PC-3 (cell line): ENCODE measurements at regions not wholly inside any gene's neighbourhood (a gene's known extent, or its start where the extent isn't known, plus 50 kb on each side); places are given as distances from the start of the nearest gene placed in this dataset.

Experiments
- ATAC-seq: fragments of 200-7000 bp; cut with Tn5 transposase; 2 replicates; pipeline ENCODE4 v1.9.1; 2020; ENCODE audit warnings: mild to moderate bottlenecking, moderate library complexity
- BruUV-seq: library from RNA; stranded (reverse); fragments of 400-500 nt; replicated peaks from 2 replicates; lab custom pipeline; 2021; lab: Mats Ljungman, UMichigan
- CTCF ChIA-PET: fragments of 300-600 bp; sonication (Branson Sonifier 250); formaldehyde crosslinking; loops from one replicate; lab custom pipeline; 2022; ENCODE audit warnings: antibody characterized with exemption; lab: Charles Lee
- POLR2A ChIA-PET: fragments of 300-600 bp; sonication (Branson Sonifier 250); formaldehyde crosslinking; loops from one replicate; lab custom pipeline; 2022; ENCODE audit warnings: antibody characterized with exemption; ENCODE audit not compliant: unreplicated experiment; lab: Charles Lee
- DNase-seq: peaks from one replicate; pipeline ENCODE4 v3.0.0-alpha.2; 2015
- H2AFZ ChIP-seq: fragments of 300-600 bp; sonication (generic); 2 replicates; pipeline ENCODE4 v1.6.0; 2016; ENCODE audit warnings: antibody characterized with exemption, low read length
- H3F3A ChIP-seq: fragments of 300-600 bp; sonication (generic); one replicate; pipeline ENCODE4 v1.6.0; 2017; ENCODE audit warnings: antibody characterized with exemption, low read length, control low read depth, mild to moderate bottlenecking; ENCODE audit not compliant: unreplicated experiment
- H3K27ac ChIP-seq: fragments of 300-600 bp; sonication (generic); 2 replicates; pipeline ENCODE4 v1.5.1; 2016; ENCODE audit warnings: mild to moderate bottlenecking, low read length
- H3K27me3 ChIP-seq: fragments of 300-600 bp; sonication (generic); 2 replicates; pipeline ENCODE4 v1.6.1; 2016; ENCODE audit warnings: low read length, mixed read lengths
- H3K36me3 ChIP-seq: fragments of 300-600 bp; sonication (generic); 2 replicates; pipeline ENCODE4 v1.6.1; 2016; ENCODE audit warnings: low read depth, mixed run types, low read length, mixed read lengths
- H3K4me1 ChIP-seq: fragments of 300-600 bp; sonication (generic); 2 replicates; pipeline ENCODE4 v1.5.1; 2016; ENCODE audit warnings: low read length; ENCODE audit not compliant: insufficient read depth
- H3K4me2 ChIP-seq: fragments of 300-600 bp; sonication (generic); 2 replicates; pipeline ENCODE4 v1.6.0; 2016; ENCODE audit warnings: low read length
- H3K4me3 ChIP-seq: fragments of 300-600 bp; sonication (generic); 2 replicates; pipeline ENCODE4 v1.5.1; 2016; ENCODE audit warnings: mild to moderate bottlenecking, low read length, mixed read lengths
- H3K79me2 ChIP-seq: fragments of 300-600 bp; sonication (generic); 2 replicates; pipeline ENCODE4 v1.6.1; 2017; ENCODE audit warnings: low read length, mixed read lengths
- H3K9ac ChIP-seq: fragments of 300-600 bp; sonication (generic); 2 replicates; pipeline ENCODE4 v1.6.0; 2016; ENCODE audit warnings: mild to moderate bottlenecking, low read length
- H3K9me2 ChIP-seq: fragments of 300-600 bp; sonication (generic); replicated peaks from 2 replicates; pipeline ENCODE4 v1.6.1; 2016; ENCODE audit warnings: mixed run types, low read length, mixed read lengths
- H3K9me3 ChIP-seq: fragments of 300-600 bp; sonication (generic); 2 replicates; pipeline ENCODE4 v1.6.1; 2016; ENCODE audit warnings: low read length, mixed read lengths
- H4K20me1 ChIP-seq: fragments of 300-600 bp; sonication (generic); 2 replicates; pipeline ENCODE4 v1.6.1; 2016; ENCODE audit warnings: low read length, mixed read lengths
- EZH2 ChIP-seq: fragments of 300-600 bp; sonication (generic); IDR thresholded peaks from one replicate; pipeline ENCODE4 v1.6.1; 2017; ENCODE audit warnings: antibody characterized with exemption, mild to moderate bottlenecking, low read length; ENCODE audit not compliant: unreplicated experiment
- EZH2phosphoT487 ChIP-seq: fragments of 300-600 bp; sonication (generic); IDR thresholded peaks from 2 replicates; pipeline ENCODE4 v1.6.1; 2018; ENCODE audit warnings: mild to moderate bottlenecking, antibody characterized with exemption, low read length, borderline replicate concordance
- intact Hi-C: fragments of 100-400 bp; cut with micrococcal nuclease; formaldehyde crosslinking; loops from 2 replicates; pipeline ENCODE4 v1.9.0; 2023
- TF ChIP-seq, protein P1 (sequence below): fragments of 300-600 bp; sonication (generic); conservative IDR thresholded peaks from 2 replicates; pipeline ENCODE4 v1.5.1; 2017; ENCODE audit warnings: antibody characterized with exemption, low read depth, mild to moderate bottlenecking, low read length

GRCh38 chr7:41185851-41186250, 517.0 kb downstream of the INHBA start:
- ChIA-PET CTCF (no interaction called here), POLR2A (interaction anchor here (0.6 kb wide), 1 partner anchor 213 kb away, joined by 5 read pairs; no protein-coding TSS in a partner anchor)
- Histone ChIP-seq H3K4me2 (no peak overlapping the region), H3K36me3 (no peaks in the 10 kb centered on the region), H3K27me3 (no peaks in the 10 kb centered on the region), H3K9me2 (no peaks in the 10 kb centered on the region), H3K4me3 (no peak overlapping the region), H3K9ac (peak overlapping the region; percentile 93), H3K4me1 (peaks cover 79% of the 10 kb centered on the region), H3K79me2 (no peaks in the 10 kb centered on the region), H4K20me1 (no peaks in the 10 kb centered on the region), H3K27ac (peak overlapping the region; percentile 99), H3F3A (no peaks in the 10 kb centered on the region), H3K9me3 (no peaks in the 10 kb centered on the region), H2AFZ (no peak overlapping the region)
- BruUV-seq: no TSS peak
- TF ChIP-seq EZH2phosphoT487: no peak
- no peak for TF ChIP-seq EZH2
- TF ChIP-seq, protein P1, sequence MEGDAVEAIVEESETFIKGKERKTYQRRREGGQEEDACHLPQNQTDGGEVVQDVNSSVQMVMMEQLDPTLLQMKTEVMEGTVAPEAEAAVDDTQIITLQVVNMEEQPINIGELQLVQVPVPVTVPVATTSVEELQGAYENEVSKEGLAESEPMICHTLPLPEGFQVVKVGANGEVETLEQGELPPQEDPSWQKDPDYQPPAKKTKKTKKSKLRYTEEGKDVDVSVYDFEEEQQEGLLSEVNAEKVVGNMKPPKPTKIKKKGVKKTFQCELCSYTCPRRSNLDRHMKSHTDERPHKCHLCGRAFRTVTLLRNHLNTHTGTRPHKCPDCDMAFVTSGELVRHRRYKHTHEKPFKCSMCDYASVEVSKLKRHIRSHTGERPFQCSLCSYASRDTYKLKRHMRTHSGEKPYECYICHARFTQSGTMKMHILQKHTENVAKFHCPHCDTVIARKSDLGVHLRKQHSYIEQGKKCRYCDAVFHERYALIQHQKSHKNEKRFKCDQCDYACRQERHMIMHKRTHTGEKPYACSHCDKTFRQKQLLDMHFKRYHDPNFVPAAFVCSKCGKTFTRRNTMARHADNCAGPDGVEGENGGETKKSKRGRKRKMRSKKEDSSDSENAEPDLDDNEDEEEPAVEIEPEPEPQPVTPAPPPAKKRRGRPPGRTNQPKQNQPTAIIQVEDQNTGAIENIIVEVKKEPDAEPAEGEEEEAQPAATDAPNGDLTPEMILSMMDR: no peak
- DNase-seq: peak; percentile 57
- no peak for ATAC-seq
- intact Hi-C loops: loop anchor here (2.0 to 10.0 kb wide), 2 partner anchors 219 to 513 kb away; no protein-coding TSS in a partner anchor

DNA sequence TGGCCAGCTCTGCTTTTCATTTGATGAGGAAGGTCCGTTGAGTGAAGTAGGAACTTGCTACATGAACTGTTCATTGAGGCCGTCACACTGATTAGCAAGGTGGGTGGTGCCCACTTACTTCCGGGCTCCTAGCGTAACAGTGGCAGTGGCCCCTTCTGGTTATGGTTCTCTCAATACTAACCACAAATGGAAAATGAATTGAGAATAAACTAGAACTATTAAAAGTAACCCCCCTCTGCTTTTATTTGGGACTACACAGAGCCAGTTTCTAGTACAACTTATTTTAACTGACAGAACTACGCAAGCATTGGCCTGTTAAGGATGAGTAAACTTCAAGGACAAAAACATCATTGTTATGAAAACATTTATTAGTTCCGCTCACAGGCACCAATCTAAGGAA, 519.1 kb downstream of the INHBA start:
- H3K9me2 ChIP-seq: no peaks in the 10 kb centered on the region
- intact Hi-C loops: loop anchor here (1.0 to 10.0 kb wide), 5 partner anchors 35 to 515 kb away; no protein-coding TSS in a partner anchor
- H3K4me3 ChIP-seq: no peak overlapping the region
- peak; percentile 62 for ATAC-seq
- H3K9me3 ChIP-seq: no peaks in the 10 kb centered on the region
- no peaks in the 10 kb centered on the region for H3K27me3 ChIP-seq
- POLR2A ChIA-PET: no interaction called here
- peak overlapping the region; percentile 93 for H3K9ac ChIP-seq
- peak overlapping the region; percentile 99 for H3K27ac ChIP-seq
- peaks cover 61% of the 10 kb centered on the region for H3K4me1 ChIP-seq
- DNase-seq: peak; percentile 86
- TF ChIP-seq EZH2 (no peak), EZH2phosphoT487 (no peak)
- TF ChIP-seq, protein P1: 0 out of 2 replicates have a peak, but pooled peaks have one; percentile 17
- BruUV-seq: no TSS peak
- no peaks in the 10 kb centered on the region for H4K20me1 ChIP-seq
- H2AFZ ChIP-seq: no peak overlapping the region
- no peaks in the 10 kb centered on the region for H3F3A ChIP-seq
- H3K36me3 ChIP-seq: no peaks in the 10 kb centered on the region
- CTCF ChIA-PET: no interaction called here
- no peaks in the 10 kb centered on the region for H3K79me2 ChIP-seq
- H3K4me2 ChIP-seq: peak overlapping the region; percentile 41; the same call in 1 of the 2 replicates

DNA sequence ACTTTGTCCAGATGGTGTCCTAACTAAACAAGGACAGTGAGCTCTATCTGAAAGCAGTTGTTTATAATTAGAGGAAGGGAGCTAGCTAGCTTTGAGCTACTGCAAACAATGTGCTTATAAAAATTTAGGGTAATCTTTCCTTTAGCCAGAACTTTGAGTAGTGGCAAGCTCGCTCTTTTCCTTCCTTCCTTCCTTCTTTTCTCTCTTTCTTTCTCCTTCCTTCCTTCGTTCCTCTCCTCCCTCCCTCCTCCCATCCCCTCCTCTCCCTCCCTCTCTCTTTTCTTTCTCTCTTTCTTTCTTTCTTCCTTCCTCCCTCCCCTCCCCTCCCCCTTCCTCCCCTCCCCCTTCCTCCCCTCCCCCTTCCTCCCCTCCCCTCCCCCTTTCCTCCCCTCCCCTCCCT, 520.1 kb downstream of the INHBA start:
- peak overlapping the region; percentile 99 for H3K27ac ChIP-seq
- H2AFZ ChIP-seq: no peak overlapping the region
- no peaks in the 10 kb centered on the region for H3K27me3 ChIP-seq
- ATAC-seq: peak; percentile 4; the same call in 1 of the 2 replicates
- TF ChIP-seq EZH2phosphoT487: no peak
- TF ChIP-seq EZH2: no peak
- TF ChIP-seq, protein P1: no peak
- no peaks in the 10 kb centered on the region for H3K9me3 ChIP-seq
- H3K36me3 ChIP-seq: no peaks in the 10 kb centered on the region
- no peaks in the 10 kb centered on the region for H3K79me2 ChIP-seq
- H3K9me2 ChIP-seq: no peaks in the 10 kb centered on the region
- BruUV-seq: no TSS peak
- H3F3A ChIP-seq: no peaks in the 10 kb centered on the region
- DNase-seq: no peak
- H3K4me2 ChIP-seq: peak overlapping the region; percentile 33
- intact Hi-C loops: loop anchor here (1.0 to 10.0 kb wide), 3 partner anchors 75 to 360 kb away; no protein-coding TSS in a partner anchor
- H3K4me1 ChIP-seq: peaks cover 51% of the 10 kb centered on the region
- no peaks in the 10 kb centered on the region for H4K20me1 ChIP-seq
- ChIA-PET POLR2A (interaction anchor here (0.6 kb wide), 2 partner anchors 134 to 182 kb away, joined by 3 to 6 read pairs; no protein-coding TSS in a partner anchor), CTCF (interaction anchor here (0.6 to 1.0 kb wide), 4 partner anchors 57 to 522 kb away, joined by 3 to 5 read pairs (median 4); no protein-coding TSS in a partner anchor)
- peak overlapping the region; percentile 82 for H3K9ac ChIP-seq
- no peak overlapping the region for H3K4me3 ChIP-seq
